H1 (cell line): ENCODE measurements at regions not wholly inside any gene's neighbourhood (a gene's known extent, or its start where the extent isn't known, plus 50 kb on each side); places are given as distances from the start of the nearest gene placed in this dataset.

Source experiments
- ATF2 ChIP-seq: IDR thresholded peaks from 2 replicates; pipeline ENCODE4 v1.6.1; 2012; ENCODE audit warnings: low read length, inconsistent platforms
- CHD7 ChIP-seq: fragments of 300-600 bp; sonication (generic); IDR thresholded peaks from 2 replicates; pipeline ENCODE4 v1.7.1; 2012; ENCODE audit warnings: low read length, moderate library complexity, mild to moderate bottlenecking, inconsistent platforms; ENCODE audit not compliant: insufficient replicate concordance
- KDM5A ChIP-seq: fragments of 200-600 bp; IDR thresholded peaks from 2 replicates; pipeline ENCODE4 v1.7.1; 2012; ENCODE audit warnings: mild to moderate bottlenecking, low read length, inconsistent platforms, mixed read lengths
- PHF8 ChIP-seq: fragments of 200-600 bp; sonication (generic); conservative IDR thresholded peaks from 2 replicates; pipeline ENCODE4 v1.7.1; 2012; ENCODE audit warnings: low read depth, mild to moderate bottlenecking, inconsistent platforms, low read length, moderate library complexity
- POLR2A ChIP-seq, 2 experiments: IDR thresholded peaks; 1 replicate in 1 of 2; 2 replicates in 1 of 2; pipeline ENCODE4 v1.6.1; 2011; ENCODE audit warnings: low read depth in 2 of 2, low read length in 2 of 2, mild to moderate bottlenecking in 2 of 2; ENCODE audit errors: control extremely low read depth in 1 of 2

GRCh38 chr3:13185737-13186434 lies 112.7 kb upstream of the IQSEC1 start (continued):
- TF ChIP-seq CHD7 (no peak), KDM5A (no peak), PHF8 (no peak), POLR2A (IDR thresholded peaks at IDR 0.05; ENCODE audit: control extremely low read depth in 1 of 2, low read depth in 2 of 2, low read length in 2 of 2) (no peak), ATF2 (no peak)
